ENCODE measurements at regions not wholly inside any gene's neighbourhood (a gene's known extent, or its start where the extent isn't known, plus 50 kb on each side); places are given as distances from the start of the nearest gene placed in this dataset.

DNA sequence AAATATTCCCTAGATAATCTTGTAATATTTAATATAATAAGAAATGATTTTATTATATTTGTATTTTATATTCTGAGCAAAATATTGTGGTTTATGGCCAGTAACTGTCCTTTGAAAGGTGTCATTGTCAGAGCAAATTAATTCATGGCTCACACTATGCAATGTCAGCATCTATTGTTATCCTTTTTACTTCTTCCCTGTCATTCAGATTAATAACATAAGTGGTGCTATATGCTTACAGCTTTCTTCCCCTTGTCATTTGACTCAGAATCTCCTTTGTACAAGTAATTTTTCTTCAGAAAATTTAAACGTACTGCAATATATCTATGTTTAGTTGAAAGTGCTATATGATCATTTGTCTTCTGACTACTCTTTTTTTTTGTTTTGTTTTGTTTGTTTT, 1738.2 kb upstream of the MIR17HG start:
- Histone ChIP-seq H3K4me3 (ENCODE audit: low read length) (no peak overlapping the region), H3K27me3 (ENCODE audit: low read length) (no peaks in the 10 kb centered on the region), H3K9me3 (ENCODE audit: low read length) (no peaks in the 10 kb centered on the region), H4K20me1 (ENCODE audit: low read length) (no peaks in the 10 kb centered on the region), H3K4me1 (ENCODE audit: insufficient read depth, low read length) (no peaks in the 10 kb centered on the region), H3K36me3 (ENCODE audit: low read depth, low read length) (no peaks in the 10 kb centered on the region), H3K27ac (ENCODE audit: low read length) (no peak overlapping the region), H3K9ac (ENCODE audit: low read length) (no peak overlapping the region), H3F3A (ENCODE audit: low read length, unreplicated experiment) (no peaks in the 10 kb centered on the region), H3K4me2 (ENCODE audit: low read length) (no peak overlapping the region), H3K79me2 (ENCODE audit: low read length) (no peaks in the 10 kb centered on the region), H3K9me2 (replicated peaks; ENCODE audit: low read length) (no peaks in the 10 kb centered on the region), H2AFZ (ENCODE audit: low read length) (no peak overlapping the region)
- TF ChIP-seq EZH2 (IDR thresholded peaks at IDR 0.05; ENCODE audit: low read length, unreplicated experiment) = no peak
- no peak for TF ChIP-seq EZH2phosphoT487 (IDR thresholded peaks at IDR 0.05; ENCODE audit: borderline replicate concordance, low read length)
- no peak for TF ChIP-seq CTCF (conservative IDR thresholded peaks at IDR 0.05; ENCODE audit: low read depth, low read length)
- intact Hi-C loops (cut with micrococcal nuclease) = no loop called here
- BruUV-seq (replicated peaks) = no TSS peak
- ChIA-PET POLR2A (ENCODE audit: unreplicated experiment) (no interaction called here), CTCF (no interaction called here)
- ATAC-seq (no peak), DNase-seq (no peak)

DNA sequence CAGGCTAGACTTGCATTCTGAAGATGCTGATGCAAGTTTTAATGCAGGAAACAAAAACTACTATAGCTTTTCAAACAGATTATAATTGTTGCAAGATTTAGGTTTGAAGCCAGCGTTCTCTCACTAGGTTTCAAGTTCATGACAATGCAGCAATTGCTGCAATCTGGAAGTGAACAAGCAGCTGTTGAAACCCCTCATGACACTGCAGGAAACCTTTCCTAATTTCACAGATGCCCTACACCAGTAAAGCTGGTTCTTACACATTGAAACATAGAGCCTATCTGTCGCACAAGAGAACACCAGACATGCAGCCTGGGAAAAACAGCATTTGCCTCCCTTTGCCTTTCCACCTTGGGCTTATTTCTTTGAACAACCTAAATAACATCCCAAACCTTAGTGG, 1737.2 kb upstream of the MIR17HG start:
- intact Hi-C loops (cut with micrococcal nuclease) = no loop called here
- BruUV-seq (replicated peaks) = no TSS peak

GRCh38 chr13:89610881-89611280, 1736.6 kb upstream of the MIR17HG start:
- Histone ChIP-seq H3K4me1 (ENCODE audit: insufficient read depth, low read length) (no peaks in the 10 kb centered on the region), H2AFZ (ENCODE audit: low read length) (no peak overlapping the region), H3K4me3 (ENCODE audit: low read length) (no peak overlapping the region), H3K9me3 (ENCODE audit: low read length) (no peaks in the 10 kb centered on the region), H3F3A (ENCODE audit: low read length, unreplicated experiment) (no peaks in the 10 kb centered on the region), H3K9ac (ENCODE audit: low read length) (no peak overlapping the region), H3K27ac (ENCODE audit: low read length) (no peak overlapping the region), H4K20me1 (ENCODE audit: low read length) (no peaks in the 10 kb centered on the region), H3K27me3 (ENCODE audit: low read length) (no peaks in the 10 kb centered on the region), H3K9me2 (replicated peaks; ENCODE audit: low read length) (no peaks in the 10 kb centered on the region), H3K4me2 (ENCODE audit: low read length) (no peak overlapping the region), H3K79me2 (ENCODE audit: low read length) (no peaks in the 10 kb centered on the region), H3K36me3 (ENCODE audit: low read depth, low read length) (no peaks in the 10 kb centered on the region)
- TF ChIP-seq EZH2phosphoT487 (IDR thresholded peaks at IDR 0.05; ENCODE audit: borderline replicate concordance, low read length) (no peak), CTCF (conservative IDR thresholded peaks at IDR 0.05; ENCODE audit: low read depth, low read length) (no peak), EZH2 (IDR thresholded peaks at IDR 0.05; ENCODE audit: low read length, unreplicated experiment) (no peak)
- BruUV-seq (replicated peaks) = no TSS peak
- intact Hi-C loops (cut with micrococcal nuclease) = no loop called here
- CTCF ChIA-PET = no interaction called here
- POLR2A ChIA-PET (ENCODE audit: unreplicated experiment) = no interaction called here
- ATAC-seq (no peak), DNase-seq (no peak)

More for the DNA sequence above, 1737.2 kb upstream of the MIR17HG start:
- Histone ChIP-seq H3K27ac (ENCODE audit: low read length) (no peak overlapping the region), H3K9me2 (replicated peaks; ENCODE audit: low read length) (no peaks in the 10 kb centered on the region), H3K79me2 (ENCODE audit: low read length) (no peaks in the 10 kb centered on the region), H3K4me2 (ENCODE audit: low read length) (no peak overlapping the region), H3K4me1 (ENCODE audit: insufficient read depth, low read length) (no peaks in the 10 kb centered on the region), H3K27me3 (ENCODE audit: low read length) (no peaks in the 10 kb centered on the region), H3F3A (ENCODE audit: low read length, unreplicated experiment) (no peaks in the 10 kb centered on the region), H2AFZ (ENCODE audit: low read length) (no peak overlapping the region), H3K36me3 (ENCODE audit: low read depth, low read length) (no peaks in the 10 kb centered on the region), H3K9ac (ENCODE audit: low read length) (no peak overlapping the region), H3K9me3 (ENCODE audit: low read length) (no peaks in the 10 kb centered on the region), H4K20me1 (ENCODE audit: low read length) (no peaks in the 10 kb centered on the region), H3K4me3 (ENCODE audit: low read length) (no peak overlapping the region)
- DNase-seq (no peak), ATAC-seq (no peak)
- ChIA-PET POLR2A (ENCODE audit: unreplicated experiment) (no interaction called here), CTCF (no interaction called here)
- TF ChIP-seq EZH2 (IDR thresholded peaks at IDR 0.05; ENCODE audit: low read length, unreplicated experiment) (no peak), CTCF (conservative IDR thresholded peaks at IDR 0.05; ENCODE audit: low read depth, low read length) (no peak), EZH2phosphoT487 (IDR thresholded peaks at IDR 0.05; ENCODE audit: borderline replicate concordance, low read length) (no peak)
